NCI-H2196 (cell line): ENCODE measurements at regions not wholly inside any gene's neighbourhood (a gene's known extent, or its start where the extent isn't known, plus 50 kb on each side); places are given as distances from the start of the nearest gene placed in this dataset.
A peak's percentile ranks its signal among the peaks of the same experiment; 100 is the strongest.

Source experiments
- DNase-seq: peaks from one replicate; lab custom pipeline; 2025; ENCODE audit not compliant: unreplicated experiment; lab: John Stamatoyannopoulos, UW

GRCh38 chr12:41936333-41936732 lies 208.3 kb downstream of the GXYLT1 start:
- no peak for DNase-seq

GRCh38 chr12:41935911-41936310 lies 208.8 kb downstream of the GXYLT1 start:
- DNase-seq: no peak

GRCh38 chr12:41932470-41932991 lies 212.1 kb downstream of the GXYLT1 start:
- DNase-seq: peak; percentile 76

- DNase-seq: no peak
Observed at GRCh38 chr12:41930866-41931437, 213.7 kb downstream of the GXYLT1 start.

- no peak for DNase-seq
Observed at GRCh38 chr12:41924111-41924510, 220.6 kb downstream of the GXYLT1 start.

GRCh38 chr12:41923351-41923750 lies 221.3 kb downstream of the GXYLT1 start:
- no peak for DNase-seq

GRCh38 chr12:41920355-41920754 lies 224.3 kb downstream of the GXYLT1 start:
- DNase-seq: no peak

GRCh38 chr12:41919526-41920261 lies 225.0 kb downstream of the GXYLT1 start:
- DNase-seq: peak; percentile 8

GRCh38 chr12:41919048-41919447 lies 225.6 kb downstream of the GXYLT1 start:
- DNase-seq: no peak

- no peak for DNase-seq
Observed at GRCh38 chr12:41917938-41918341, 226.7 kb downstream of the GXYLT1 start.

GRCh38 chr12:41917181-41917580 lies 227.5 kb downstream of the GXYLT1 start:
- no peak for DNase-seq

GRCh38 chr12:41910578-41911320 lies 233.9 kb downstream of the GXYLT1 start:
- no peak for DNase-seq

- DNase-seq: no peak
Observed at GRCh38 chr12:41908206-41908605, 236.5 kb downstream of the GXYLT1 start.

GRCh38 chr12:41907550-41907949 lies 237.1 kb downstream of the GXYLT1 start:
- no peak for DNase-seq

- no peak for DNase-seq
Observed at GRCh38 chr12:41907021-41907420, 237.7 kb downstream of the GXYLT1 start.

- DNase-seq: no peak
Observed at GRCh38 chr12:41905759-41906297, 238.8 kb downstream of the GXYLT1 start.

GRCh38 chr12:41905073-41905758 lies 239.5 kb downstream of the GXYLT1 start:
- no peak for DNase-seq

- no peak for DNase-seq
Observed at GRCh38 chr12:41904041-41904440, 240.6 kb downstream of the GXYLT1 start.

GRCh38 chr12:41903014-41903708 lies 241.5 kb downstream of the GXYLT1 start:
- no peak for DNase-seq

- no peak for DNase-seq
Observed at GRCh38 chr12:41899577-41899976, 245.1 kb downstream of the GXYLT1 start.
